NCI-H146 treated with DMSO at 0.1 percent for 48 hours (cell line): ENCODE measurements at regions not wholly inside any gene's neighbourhood (a gene's known extent, or its start where the extent isn't known, plus 50 kb on each side); places are given as distances from the start of the nearest gene placed in this dataset.

ENCODE experiments used
- DNase-seq: peaks from one replicate; lab custom pipeline; 2025; ENCODE audit not compliant: unreplicated experiment; lab: John Stamatoyannopoulos, UW

DNA sequence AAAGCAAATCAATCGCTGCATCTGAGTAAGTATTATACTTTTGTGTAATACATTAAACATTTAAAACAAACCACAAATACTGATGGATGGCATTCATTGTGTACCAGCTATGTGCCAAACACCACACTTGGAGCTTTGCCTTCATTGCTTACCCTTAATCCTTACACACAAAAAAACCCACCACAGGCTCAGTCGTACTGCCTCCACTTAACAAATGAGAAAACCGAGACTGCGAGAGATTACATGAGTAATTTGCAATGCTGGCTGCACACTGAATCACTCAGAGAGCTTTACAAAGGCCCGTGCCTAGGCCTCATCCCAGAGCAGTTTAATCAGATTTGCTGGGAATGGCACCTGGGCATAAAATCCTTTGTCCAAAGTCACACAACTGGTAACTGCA lies 130.5 kb downstream of the EDN1 start:
- DNase-seq = no peak

DNA sequence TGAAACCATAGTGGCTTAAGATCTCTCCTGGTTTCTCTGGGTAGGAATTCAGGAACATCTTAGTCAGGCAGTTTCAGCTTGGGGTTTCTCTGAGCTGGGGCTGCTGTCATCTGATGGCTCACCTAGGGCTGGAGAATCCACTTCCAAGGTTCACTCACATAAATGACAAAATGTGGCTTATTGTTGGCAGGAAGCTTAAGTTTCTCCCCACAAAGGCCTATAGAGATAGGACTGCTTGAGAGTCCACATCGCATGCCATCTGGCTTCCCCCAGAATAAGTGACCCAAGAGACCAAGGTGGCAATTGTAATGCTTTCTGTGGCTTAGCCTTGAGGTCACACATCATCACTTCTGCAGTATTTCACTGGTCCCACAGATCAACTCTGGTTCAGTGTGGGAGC lies 131.4 kb downstream of the EDN1 start:
- no peak for DNase-seq

DNA sequence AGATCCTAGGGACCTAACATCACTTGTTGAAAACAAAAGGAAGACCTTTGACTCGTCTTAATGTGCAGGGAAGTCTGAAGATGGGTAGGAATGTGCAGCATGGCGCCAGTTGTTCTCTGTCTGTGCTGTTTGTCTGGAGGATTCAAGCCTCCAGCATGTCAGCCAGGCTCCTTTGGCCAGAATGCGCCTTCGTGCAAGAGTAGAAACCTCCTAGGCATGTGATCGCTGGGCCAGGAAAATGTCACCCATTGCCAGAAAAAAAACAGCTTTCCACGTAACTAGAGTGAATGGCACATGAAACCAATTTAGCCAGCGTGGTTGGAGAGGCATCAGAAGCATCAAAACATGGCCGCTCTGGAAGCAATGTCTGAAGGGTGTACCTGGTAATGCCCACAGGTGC lies 132.7 kb downstream of the EDN1 start:
- DNase-seq = no peak

DNA sequence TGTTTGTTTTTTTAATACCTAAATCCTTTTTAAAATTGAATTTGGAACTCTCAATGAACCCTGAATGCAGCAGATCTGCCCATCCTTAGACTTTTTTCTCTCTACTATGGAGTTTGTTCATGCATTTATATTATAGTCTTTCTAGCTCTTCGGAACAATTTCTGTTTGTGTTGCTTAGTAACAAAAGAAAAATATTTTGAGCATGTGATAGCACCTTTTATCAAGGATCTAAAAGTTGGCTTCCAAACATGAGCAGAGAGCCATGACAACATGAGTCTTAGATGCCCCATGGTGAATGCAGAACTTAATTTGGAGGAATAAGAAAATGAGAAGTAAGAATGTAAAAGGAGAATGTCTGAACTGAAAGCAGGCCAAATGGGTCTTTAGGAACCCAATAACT lies 133.7 kb downstream of the EDN1 start:
- DNase-seq = no peak

DNA sequence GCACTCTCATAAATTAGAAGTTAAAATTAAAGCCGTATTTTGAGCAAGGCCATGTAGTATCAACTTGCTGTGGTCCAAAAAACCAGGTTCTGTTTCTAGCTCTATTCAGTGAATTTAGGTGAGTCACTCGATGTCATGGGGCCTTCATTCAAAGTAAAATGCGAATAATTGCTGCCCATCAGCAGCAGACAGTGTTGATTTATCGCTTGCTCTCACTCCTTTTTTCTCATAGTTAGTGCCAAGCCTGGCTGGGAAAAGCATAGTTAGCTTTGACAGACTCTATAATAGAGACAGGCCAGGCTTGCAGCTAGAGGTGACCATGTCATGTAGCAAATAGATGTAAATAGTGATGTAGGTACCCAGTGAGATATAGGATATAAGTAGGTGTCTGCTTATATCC lies 136.0 kb downstream of the EDN1 start:
- no peak for DNase-seq

DNA sequence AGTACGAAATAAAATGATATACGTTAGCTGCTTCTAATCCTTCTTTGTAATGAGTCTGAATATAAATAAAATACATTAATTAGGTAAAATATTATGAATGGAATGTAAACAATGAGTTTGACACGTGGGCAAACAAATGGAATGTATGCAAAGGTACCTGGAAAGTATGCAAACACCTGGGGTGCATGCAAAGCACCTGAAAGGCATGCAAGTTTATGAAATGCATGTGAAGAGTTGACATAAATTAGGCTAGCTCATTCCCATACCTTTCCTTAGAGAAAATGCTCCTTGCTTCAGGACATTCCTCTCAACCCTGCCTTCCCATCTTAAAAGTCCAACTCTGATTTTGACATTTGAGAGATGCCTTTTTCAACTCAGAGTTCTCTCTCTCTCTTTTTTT lies 140.9 kb downstream of the EDN1 start:
- no peak for DNase-seq

DNA sequence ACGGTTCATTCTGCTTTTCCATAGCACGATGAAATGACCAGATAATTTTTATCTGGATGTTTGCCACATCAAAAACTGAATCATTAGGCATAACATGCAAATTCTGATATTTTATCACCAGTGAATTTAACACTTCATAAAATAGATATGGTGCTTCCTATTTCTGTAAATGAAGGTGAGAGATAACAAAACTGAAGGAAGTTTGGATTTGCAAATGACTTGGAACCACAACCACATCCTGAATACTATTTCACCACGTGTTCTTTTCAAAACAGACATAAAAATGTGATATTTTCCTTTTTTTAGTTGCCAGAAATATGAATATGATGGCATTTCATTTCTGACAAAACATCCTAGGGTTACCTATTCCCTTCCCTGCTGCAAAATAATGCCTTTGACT lies 146.1 kb downstream of the EDN1 start:
- DNase-seq = no peak

DNA sequence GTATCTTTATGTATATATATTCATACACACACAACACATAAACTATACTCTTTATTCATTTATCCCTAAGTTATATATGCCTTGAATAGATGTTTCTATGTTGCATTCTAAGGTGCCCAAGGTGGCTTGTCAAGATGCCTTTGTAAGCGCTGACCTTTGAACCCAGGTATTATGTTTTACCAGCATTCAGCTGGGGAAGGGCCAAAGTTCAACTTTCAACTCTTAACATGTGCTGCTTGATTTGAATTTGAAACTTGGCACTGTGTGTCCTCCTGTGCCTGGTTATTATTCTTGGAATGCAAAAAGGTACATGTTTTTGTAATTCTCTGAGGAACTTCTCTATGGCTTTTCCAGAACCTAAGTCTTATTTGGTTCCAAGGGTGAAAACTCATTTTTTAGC lies 146.5 kb downstream of the EDN1 start:
- DNase-seq = no peak

DNA sequence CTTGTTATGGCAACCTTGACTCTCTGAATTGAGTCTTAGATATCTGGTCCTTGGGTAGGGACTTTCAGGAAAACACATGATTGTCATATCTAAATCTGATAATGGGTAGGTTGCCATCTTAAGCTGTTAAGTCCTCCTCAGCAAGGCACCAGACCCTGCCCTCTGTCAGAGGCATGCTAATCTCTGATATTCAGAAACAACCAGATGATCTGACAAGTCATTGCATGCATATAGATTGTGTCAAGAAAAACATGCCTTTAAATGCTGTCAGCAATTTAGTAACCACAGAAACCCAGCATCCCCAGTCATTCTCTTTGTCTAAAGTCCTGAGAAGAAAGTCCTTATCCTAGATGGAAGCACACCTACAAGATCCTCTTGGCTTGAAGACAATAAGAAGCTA lies 149.1 kb downstream of the EDN1 start:
- DNase-seq = no peak

DNA sequence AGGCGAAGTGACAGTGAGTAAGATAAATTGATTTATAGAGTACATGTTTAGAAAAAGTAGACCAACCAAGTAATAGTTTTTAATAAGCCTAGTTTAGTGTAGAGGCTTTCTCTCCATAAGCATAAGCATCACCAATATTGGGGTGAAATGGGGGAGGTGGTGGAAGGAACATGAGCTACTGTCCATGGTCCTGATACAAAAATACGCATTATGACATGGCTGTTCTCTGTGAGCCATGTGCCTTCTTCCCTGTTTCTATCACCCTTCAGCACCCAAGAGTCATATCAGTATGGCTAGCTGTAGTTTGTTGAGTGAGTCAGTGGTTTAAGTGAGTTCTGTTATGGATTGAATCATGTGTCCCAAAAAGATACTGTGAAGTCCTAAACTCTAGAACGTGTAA lies 150.8 kb downstream of the EDN1 start:
- DNase-seq = no peak

DNA sequence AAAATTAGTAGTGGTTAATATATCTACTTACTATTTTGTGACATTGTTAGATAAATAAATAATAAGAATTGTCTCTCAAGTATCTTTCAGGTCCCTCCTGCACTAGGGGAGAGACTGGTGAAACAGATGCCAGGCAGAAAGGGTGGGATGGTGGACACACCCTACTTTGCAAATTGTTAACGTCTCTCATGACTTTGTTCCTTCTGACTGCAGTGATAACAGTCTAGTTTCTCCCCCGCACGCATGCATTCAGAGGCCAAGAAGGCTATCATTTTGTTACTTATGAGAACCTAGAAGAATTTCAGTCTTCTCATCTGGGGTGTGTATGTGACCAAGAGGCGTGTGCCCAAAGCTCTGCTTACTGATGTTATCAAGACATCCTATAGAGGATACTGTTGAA lies 152.3 kb downstream of the EDN1 start:
- no peak for DNase-seq

DNA sequence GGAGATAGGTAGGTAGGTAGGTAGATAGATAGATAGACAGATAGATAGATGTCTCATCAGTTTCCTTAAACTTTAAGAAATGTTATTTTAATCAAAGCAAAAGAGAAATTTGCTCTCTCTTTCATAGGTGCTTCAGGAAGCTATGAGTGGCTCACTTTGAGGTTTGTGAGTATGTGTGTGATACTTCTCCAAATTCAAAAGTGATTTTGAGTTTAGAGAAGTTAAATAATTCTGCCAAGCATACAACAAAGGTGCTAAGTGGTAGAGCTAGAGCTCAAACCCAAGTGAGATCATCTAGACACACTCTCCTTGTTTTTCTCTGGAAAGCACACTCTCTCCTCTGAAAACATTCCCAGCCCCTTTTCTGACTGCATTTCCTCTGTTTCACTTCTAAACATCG lies 156.2 kb downstream of the EDN1 start:
- no peak for DNase-seq

DNA sequence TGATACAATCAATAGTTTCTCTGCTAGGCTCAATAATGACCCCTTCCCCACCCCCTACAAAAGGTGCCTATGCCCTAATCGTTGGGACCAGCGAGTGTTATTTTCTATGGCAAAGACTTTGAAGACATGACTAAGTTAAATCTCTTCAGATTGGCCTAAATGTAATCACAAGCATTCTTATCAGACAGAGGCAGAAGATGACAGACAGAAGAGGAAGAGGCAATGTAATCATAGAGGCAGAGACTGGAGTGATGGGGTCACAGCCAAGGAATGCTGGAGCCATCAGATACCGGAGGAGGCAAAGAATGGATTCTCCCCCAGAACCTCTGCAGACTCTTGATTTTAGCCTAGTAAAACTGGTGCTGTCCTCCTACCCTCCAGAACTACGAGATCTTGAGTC lies 159.3 kb downstream of the EDN1 start:
- no peak for DNase-seq

DNA sequence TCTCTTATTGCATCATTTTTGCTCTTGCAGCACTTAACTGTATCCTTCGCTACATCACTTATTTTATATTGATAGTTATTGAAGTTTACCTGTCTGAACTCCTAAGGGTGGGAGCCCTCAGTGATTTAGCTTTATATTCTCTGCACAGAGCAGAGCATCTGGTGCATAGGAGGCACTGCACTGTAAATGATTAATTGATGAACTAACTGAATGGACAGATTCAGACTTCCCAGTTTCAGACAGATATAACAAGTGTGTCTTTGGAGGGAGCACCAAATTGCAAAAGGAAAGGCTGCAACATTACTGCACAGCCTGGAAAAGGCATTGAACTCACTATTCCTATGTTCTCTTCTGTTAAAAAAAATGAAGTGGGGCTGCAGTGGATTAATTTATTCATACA lies 160.3 kb downstream of the EDN1 start:
- no peak for DNase-seq

DNA sequence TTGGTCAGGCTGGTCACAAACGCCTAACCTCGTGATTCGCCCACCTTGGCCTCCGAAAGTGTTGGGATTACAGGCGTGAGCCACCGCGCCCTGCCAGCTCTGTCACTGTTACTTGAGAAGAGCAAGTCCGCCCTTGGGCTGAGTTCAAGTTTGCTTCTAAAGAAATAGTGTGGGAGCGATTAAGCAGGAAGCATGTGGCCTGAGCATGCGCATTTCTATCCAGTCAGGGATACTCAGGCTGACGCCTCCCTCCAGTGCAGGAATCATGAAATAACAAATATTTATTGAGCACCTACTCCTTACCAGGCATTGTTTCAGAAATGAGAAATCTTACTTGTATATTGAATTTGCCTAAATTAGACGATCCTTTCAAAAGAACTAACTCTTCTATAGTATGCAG lies 166.2 kb downstream of the EDN1 start:
- DNase-seq = no peak

DNA sequence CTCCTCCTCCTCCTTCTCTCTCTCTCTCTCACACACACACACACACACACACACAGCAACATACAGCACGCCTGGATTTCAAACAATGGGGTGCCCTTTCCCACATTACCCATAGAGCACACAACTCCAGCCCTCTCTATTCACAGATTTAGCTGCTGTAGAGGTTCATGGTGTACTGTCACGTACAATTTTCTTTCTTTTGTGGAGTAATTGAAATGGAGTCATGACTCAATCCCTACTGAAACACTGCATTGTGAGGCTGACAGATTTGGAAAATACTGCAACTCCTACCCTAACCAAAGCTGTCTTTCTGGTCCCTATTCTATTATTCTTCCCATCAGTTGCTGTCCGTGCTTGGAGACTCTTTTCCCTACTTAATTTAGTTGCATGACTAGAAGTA lies 166.9 kb downstream of the EDN1 start:
- DNase-seq = no peak

DNA sequence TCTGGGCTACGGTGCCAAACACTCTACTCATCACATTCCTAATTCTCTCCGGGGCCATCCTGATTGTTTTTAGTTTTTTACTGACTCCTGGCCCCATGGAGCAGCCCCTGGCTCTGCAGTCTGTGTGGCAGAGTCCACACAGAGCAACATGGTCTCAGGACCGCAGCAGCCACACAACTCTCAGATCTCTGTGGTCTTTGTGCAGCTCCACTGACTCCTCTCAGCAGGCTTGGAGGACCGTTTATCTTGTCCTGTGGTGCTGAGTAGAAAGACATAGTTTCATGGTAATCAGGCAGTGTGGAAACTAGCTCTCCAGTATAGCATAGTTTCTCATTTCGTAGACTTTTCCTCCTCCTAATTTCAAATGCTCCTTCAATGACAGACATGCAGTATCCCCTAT lies 168.4 kb downstream of the EDN1 start:
- DNase-seq = no peak

DNA sequence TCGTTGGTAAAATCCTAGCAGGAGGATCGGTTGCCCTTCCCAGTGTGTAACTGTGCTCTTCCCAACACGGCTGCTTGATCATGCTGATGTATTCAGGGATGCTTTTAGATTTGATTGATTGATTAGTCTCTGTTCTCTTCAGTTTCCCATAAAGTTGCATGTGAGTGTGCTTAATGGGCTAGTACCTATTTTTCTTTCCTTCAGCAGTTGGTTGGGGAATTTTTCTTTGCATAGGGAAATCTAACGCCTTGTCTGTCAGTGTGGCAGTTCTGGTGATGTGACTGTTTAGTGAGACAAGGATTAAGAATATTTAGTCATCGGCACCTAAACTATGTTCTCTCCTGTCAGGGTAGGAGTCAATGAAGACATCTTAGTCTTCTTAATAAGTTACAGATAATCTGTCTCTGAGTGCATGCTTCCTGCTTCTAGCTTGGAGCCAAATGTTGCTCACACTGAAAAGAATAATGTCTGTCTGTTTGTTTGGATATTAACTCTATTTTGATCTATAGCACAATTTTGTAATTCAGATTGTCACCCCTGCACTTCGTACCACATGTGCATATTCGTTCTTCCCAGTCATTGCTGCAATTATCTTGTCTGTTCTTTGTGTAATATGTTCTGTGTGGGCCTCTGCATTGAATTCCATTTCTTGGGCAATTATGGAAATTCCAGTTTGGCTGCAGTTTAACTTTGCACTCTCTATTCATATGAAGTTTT lies 169.9 kb downstream of the EDN1 start:
- no peak for DNase-seq

DNA sequence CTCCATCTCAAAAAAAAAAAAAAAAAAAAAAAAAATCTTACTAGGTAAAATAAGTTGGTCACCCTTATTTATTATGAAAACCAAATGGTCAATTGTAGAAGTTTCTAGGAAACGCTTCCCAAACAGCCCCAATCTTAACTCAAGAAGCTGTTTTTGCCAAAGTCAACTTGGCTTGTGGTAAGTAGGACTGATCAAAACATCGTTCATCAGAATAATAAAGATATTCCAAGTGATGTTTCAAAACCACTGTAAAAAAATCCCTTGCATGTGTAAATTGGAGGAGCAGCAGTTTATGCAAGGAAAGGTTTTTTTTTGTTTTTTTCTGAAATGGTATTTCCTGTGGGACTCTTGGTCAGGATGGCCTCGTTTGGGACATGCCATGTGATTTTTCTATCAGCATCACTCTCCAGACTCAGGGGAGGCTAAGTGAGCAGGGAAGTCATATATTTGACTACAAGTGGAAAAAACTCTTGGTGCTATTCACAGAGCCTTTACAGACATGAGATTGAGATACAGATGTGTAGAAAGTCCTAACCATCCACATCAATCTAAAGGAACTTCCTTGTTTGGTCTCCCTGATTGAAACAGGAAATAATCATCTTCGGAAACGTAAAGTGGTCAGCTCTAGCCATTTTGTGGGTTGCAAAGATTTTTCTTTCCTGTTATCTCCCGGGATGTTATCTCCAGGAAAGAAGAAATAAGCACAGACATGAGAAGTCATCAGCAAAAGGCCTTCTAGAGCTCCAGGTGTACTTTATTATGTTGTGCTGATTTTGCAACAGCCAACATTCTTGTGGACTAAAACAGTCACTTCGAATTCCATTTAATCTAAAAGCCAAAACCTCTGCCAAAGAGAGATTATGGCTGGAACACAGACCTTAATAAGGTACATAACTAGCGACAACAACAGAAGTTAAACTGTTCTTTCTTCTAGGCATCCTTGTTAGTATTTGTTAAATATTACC lies 177.8 kb downstream of the EDN1 start:
- DNase-seq = no peak

DNA sequence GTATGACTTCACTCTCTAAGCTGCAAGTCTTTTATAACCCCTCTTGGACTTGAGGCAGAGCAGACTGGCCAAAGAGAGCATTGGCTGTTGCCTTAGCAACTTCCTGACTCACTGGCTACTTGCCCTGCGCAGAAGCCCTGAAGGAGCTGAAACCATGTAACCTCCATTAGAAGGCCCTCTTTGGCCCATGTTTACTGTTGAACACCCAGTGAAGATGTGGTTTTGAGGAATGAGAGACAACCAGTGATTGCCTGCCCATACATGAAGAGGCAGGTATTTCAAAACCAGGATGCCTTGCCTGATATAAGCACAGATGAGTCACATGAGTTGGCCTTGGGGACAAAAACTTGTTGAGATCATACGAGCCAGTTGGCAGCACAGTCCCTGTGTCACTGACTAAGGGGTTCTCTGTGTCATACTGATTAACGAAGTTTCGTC lies 182.5 kb downstream of the EDN1 start:
- DNase-seq = no peak

DNA sequence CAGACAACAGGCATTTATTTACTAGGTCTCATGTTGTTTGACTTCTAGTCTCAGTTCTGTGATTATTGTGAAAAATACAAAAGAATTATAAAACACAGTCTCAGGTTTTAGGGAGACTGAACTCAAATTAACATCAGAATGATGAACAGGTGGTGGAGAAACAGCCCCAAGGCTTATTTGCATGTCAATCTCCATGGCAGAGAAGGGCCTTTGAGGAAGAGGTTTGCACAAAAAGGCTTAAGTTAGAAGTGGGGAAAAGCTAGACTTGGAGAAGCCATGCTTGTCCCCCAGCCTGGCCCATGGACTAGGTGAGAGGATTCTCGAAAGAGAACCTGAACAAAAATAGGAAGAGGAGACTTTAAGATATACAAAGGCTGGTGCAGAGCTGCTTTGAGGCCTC lies 183.3 kb downstream of the EDN1 start:
- DNase-seq = no peak
